Endodermal cell (in vitro differentiated cells): ENCODE measurements at regions not wholly inside any gene's neighbourhood (a gene's known extent, or its start where the extent isn't known, plus 50 kb on each side); places are given as distances from the start of the nearest gene placed in this dataset.

ENCODE experiments used
- DNase-seq: peaks from one replicate; pipeline ENCODE4 v3.0.0-alpha.2; 2017
- H3K27ac ChIP-seq: 2 replicates; pipeline ENCODE4 v1.5.1; 2013; ENCODE audit warnings: mild to moderate bottlenecking, low read depth, low read length, moderate library complexity
- H3K27me3 ChIP-seq: 2 replicates; pipeline ENCODE4 v1.6.1; 2013; ENCODE audit warnings: mild to moderate bottlenecking, low read length, moderate library complexity; ENCODE audit not compliant: insufficient read depth, control insufficient read depth, poor library complexity, severe bottlenecking
- H3K36me3 ChIP-seq: 2 replicates; pipeline ENCODE4 v1.7.0; 2013; ENCODE audit warnings: mild to moderate bottlenecking, low read length, moderate library complexity; ENCODE audit not compliant: control insufficient read depth, insufficient read depth
- H3K4me1 ChIP-seq: one replicate; pipeline ENCODE4 v1.7.0; 2013; ENCODE audit warnings: low read length; ENCODE audit not compliant: control insufficient read depth, insufficient read depth
- H3K4me3 ChIP-seq: 2 replicates; pipeline ENCODE4 v1.5.1; 2013; ENCODE audit warnings: mild to moderate bottlenecking, low read length, moderate library complexity
- H3K9ac ChIP-seq: 2 replicates; pipeline ENCODE4 v1.6.1; 2013; ENCODE audit warnings: mild to moderate bottlenecking, low read length, moderate library complexity; ENCODE audit not compliant: poor library complexity, severe bottlenecking; ENCODE audit errors: extremely low read depth
- H3K9me3 ChIP-seq: 2 replicates; pipeline ENCODE4 v1.6.1; 2013; ENCODE audit warnings: mild to moderate bottlenecking, low read length, moderate library complexity; ENCODE audit not compliant: control insufficient read depth
- H3K27ac Mint-ChIP-seq: 2 replicates; pipeline ENCODE4 v1.8.0; 2020; ENCODE audit warnings: mixed read lengths
- H3K27me3 Mint-ChIP-seq: 2 replicates; pipeline ENCODE4 v1.8.0; 2021; ENCODE audit warnings: mild to moderate bottlenecking, mixed read lengths; ENCODE audit not compliant: insufficient read depth
- H3K36me3 Mint-ChIP-seq: 2 replicates; pipeline ENCODE4 v1.8.0; 2020; ENCODE audit warnings: low read depth, mixed read lengths
- H3K4me1 Mint-ChIP-seq: 2 replicates; pipeline ENCODE4 v1.8.0; 2020; ENCODE audit warnings: mixed read lengths
- H3K4me3 Mint-ChIP-seq: 2 replicates; pipeline ENCODE4 v1.8.0; 2020; ENCODE audit warnings: mild to moderate bottlenecking, moderate library complexity, mixed read lengths
- H3K9me3 Mint-ChIP-seq: 2 replicates; pipeline ENCODE4 v1.8.0; 2020; ENCODE audit warnings: mild to moderate bottlenecking, mixed read lengths
- CTCF ChIP-seq: fragments of 200-600 bp; sonication (generic); conservative IDR thresholded peaks from 2 replicates; pipeline ENCODE4 v1.5.0; 2021; ENCODE audit warnings: antibody characterized with exemption, mild to moderate bottlenecking
- WGBS, 2 experiments: methylation state at CpG; one replicate each; pipeline versions ENCODE4 v1.1.5 to v1.1.7; 2013; ENCODE audit warnings: missing lambda C conversion rate in 2 of 2, mixed read lengths in 1 of 2; ENCODE audit not compliant: insufficient coverage in 1 of 2, insufficient read length in 1 of 2; 5-methylcytosine and 5-hydroxymethylcytosine counted together

- no peaks in the 10 kb centered on the region for H3K36me3 ChIP-seq
- no peaks in the 10 kb centered on the region for H3K4me1 ChIP-seq
- H3K9ac ChIP-seq = no peak overlapping the region
- H3K9me3 ChIP-seq = no peaks in the 10 kb centered on the region
- no peaks in the 10 kb centered on the region for H3K27me3 ChIP-seq
- peak; percentile 94 for TF ChIP-seq CTCF
- no peaks in the 10 kb centered on the region for H3K36me3 Mint-ChIP-seq
- H3K4me1 Mint-ChIP-seq = peaks cover 6% of the 10 kb centered on the region
- no peaks in the 10 kb centered on the region for H3K27me3 Mint-ChIP-seq
- no peaks in the 10 kb centered on the region for H3K9me3 Mint-ChIP-seq
- H3K27ac Mint-ChIP-seq = no peak overlapping the region
- H3K4me3 Mint-ChIP-seq = no peak overlapping the region
- no peak for DNase-seq
- H3K4me3 ChIP-seq = no peak overlapping the region
- WGBS, 2 experiments = 40% methylated on average over 2 of the region's 2 CpGs; no CpG with 5 or more reads in 1 of the 2 experiments
- no peak overlapping the region for H3K27ac ChIP-seq
Measured at GRCh38 chr16:62190426-62190825, 154.2 kb upstream of the CDH8 start.

- H3K36me3 Mint-ChIP-seq = no peaks in the 10 kb centered on the region
- WGBS, 2 experiments = 86 to 93% methylated on average over 7 to 11 of the region's 11 CpGs
- no peaks in the 10 kb centered on the region for H3K9me3 Mint-ChIP-seq
- no peak for DNase-seq
- H3K4me3 Mint-ChIP-seq = no peak overlapping the region
- H3K27ac Mint-ChIP-seq = no peak overlapping the region
- no peak overlapping the region for H3K4me3 ChIP-seq
- H3K9ac ChIP-seq = no peak overlapping the region
- H3K27me3 Mint-ChIP-seq = no peaks in the 10 kb centered on the region
- H3K4me1 ChIP-seq = no peaks in the 10 kb centered on the region
- no peak overlapping the region for H3K27ac ChIP-seq
- H3K36me3 ChIP-seq = no peaks in the 10 kb centered on the region
- no peaks in the 10 kb centered on the region for H3K4me1 Mint-ChIP-seq
- no peak for TF ChIP-seq CTCF
- no peaks in the 10 kb centered on the region for H3K9me3 ChIP-seq
- no peaks in the 10 kb centered on the region for H3K27me3 ChIP-seq
Measured at GRCh38 chr16:62177351-62178203, 141.3 kb upstream of the CDH8 start.

- 85 to 100% methylated on average over 1 to 2 of the region's 2 CpGs for WGBS, 2 experiments
- H3K4me1 Mint-ChIP-seq = no peaks in the 10 kb centered on the region
Measured at GRCh38 chr16:62170642-62171041, 134.4 kb upstream of the CDH8 start.

More at GRCh38 chr16:62170642-62171041, 134.4 kb upstream of the CDH8 start:
- Histone ChIP-seq H3K36me3 (no peaks in the 10 kb centered on the region), H3K27me3 (no peaks in the 10 kb centered on the region), H3K4me3 (no peak overlapping the region), H3K9me3 (no peaks in the 10 kb centered on the region), H3K4me1 (no peaks in the 10 kb centered on the region), H3K9ac (no peak overlapping the region), H3K27ac (no peak overlapping the region)
- H3K27ac Mint-ChIP-seq = no peak overlapping the region
- DNase-seq = no peak
- TF ChIP-seq CTCF = no peak
- no peaks in the 10 kb centered on the region for H3K36me3 Mint-ChIP-seq
- H3K9me3 Mint-ChIP-seq = no peaks in the 10 kb centered on the region
- no peak overlapping the region for H3K4me3 Mint-ChIP-seq
- no peaks in the 10 kb centered on the region for H3K27me3 Mint-ChIP-seq
